Body of pancreas (tissue), 4 donors: ENCODE measurements at regions not wholly inside any gene's neighbourhood (a gene's known extent, or its start where the extent isn't known, plus 50 kb on each side); places are given as distances from the start of the nearest gene placed in this dataset.
"Not testable (repeated sequence)": the region's sequence is repeated elsewhere in the genome, so short reads cannot be mapped to it uniquely, and the experiment has no call there.

Source experiments
- POLR2A ChIP-seq, 3 donors: fragments of 450-650 bp; IDR thresholded peaks; one replicate each; pipeline ENCODE4 v1.6.1; 2016; ENCODE audit warnings: antibody characterized with exemption in 3 of 3, mild to moderate bottlenecking in 2 of 3
- TF ChIP-seq, protein P1 (sequence below), 7 experiments: fragments of 450-650 bp in 4 of 7; fragments of 200-600 bp in 3 of 7; sonication (generic) in 3 of 7; IDR thresholded peaks; one replicate each; pipeline ENCODE4 v1.5.1; 2016 to 2019; ENCODE audit warnings: antibody characterized with exemption in 7 of 7

DNA sequence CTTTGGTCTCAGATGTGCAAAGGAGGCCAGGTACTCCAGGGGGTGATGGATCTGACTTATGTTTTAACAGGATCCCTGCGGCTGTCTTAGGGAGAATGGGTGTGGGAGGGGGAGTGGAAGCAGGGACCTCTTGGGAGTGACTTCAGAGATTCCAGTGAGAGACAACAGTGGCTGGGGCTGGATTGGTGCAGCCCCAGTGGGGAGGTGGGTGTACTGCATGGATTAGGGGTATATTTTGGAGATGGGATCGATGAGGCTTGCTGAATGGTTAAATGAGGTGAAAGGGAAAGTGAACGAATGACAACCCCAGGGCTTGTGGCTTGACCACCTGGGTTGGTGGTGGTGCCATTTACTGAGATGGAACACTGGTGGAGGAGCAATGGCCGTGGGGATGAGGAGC lies 211.0 kb downstream of the ATP6V0E2 start:
- TF ChIP-seq, protein P1, sequence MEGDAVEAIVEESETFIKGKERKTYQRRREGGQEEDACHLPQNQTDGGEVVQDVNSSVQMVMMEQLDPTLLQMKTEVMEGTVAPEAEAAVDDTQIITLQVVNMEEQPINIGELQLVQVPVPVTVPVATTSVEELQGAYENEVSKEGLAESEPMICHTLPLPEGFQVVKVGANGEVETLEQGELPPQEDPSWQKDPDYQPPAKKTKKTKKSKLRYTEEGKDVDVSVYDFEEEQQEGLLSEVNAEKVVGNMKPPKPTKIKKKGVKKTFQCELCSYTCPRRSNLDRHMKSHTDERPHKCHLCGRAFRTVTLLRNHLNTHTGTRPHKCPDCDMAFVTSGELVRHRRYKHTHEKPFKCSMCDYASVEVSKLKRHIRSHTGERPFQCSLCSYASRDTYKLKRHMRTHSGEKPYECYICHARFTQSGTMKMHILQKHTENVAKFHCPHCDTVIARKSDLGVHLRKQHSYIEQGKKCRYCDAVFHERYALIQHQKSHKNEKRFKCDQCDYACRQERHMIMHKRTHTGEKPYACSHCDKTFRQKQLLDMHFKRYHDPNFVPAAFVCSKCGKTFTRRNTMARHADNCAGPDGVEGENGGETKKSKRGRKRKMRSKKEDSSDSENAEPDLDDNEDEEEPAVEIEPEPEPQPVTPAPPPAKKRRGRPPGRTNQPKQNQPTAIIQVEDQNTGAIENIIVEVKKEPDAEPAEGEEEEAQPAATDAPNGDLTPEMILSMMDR (IDR thresholded peaks at IDR 0.05) = not testable (repeated sequence)
- not testable (repeated sequence) for TF ChIP-seq POLR2A (IDR thresholded peaks at IDR 0.05)
